IMR-90 (cell line): ENCODE measurements at regions not wholly inside any gene's neighbourhood (a gene's known extent, or its start where the extent isn't known, plus 50 kb on each side); places are given as distances from the start of the nearest gene placed in this dataset.

ENCODE experiments used
- ATAC-seq: fragments of 200-7000 bp; cut with Tn5 transposase; 2 replicates; pipeline ENCODE4 v1.9.1; 2020; ENCODE audit warnings: low read depth, mild to moderate bottlenecking, moderate library complexity
- BruUV-seq: library from RNA; stranded (reverse); fragments of 400-500 nt; replicated peaks from 2 replicates; lab custom pipeline; 2021; lab: Mats Ljungman, UMichigan
- CTCF ChIA-PET: fragments of 300-600 bp; formaldehyde crosslinking; extraction: SDS; loops from one replicate; lab custom pipeline; 2021; ENCODE audit warnings: antibody characterized with exemption; lab: Yijun Ruan, JAX
- POLR2A ChIA-PET: fragments of 300-600 bp; sonication (Branson Sonifier 250); formaldehyde crosslinking; loops from one replicate; lab custom pipeline; 2022; ENCODE audit warnings: antibody characterized with exemption; ENCODE audit not compliant: unreplicated experiment; lab: Charles Lee
- DNase-seq: peaks from one replicate; pipeline ENCODE4 v3.0.0; 2013
- H2AFZ ChIP-seq: replicated peaks from 2 replicates; pipeline ENCODE3; 2013; ENCODE audit warnings: low read length, mild to moderate bottlenecking; ENCODE audit not compliant: poor library complexity
- H2AK5ac ChIP-seq: 2 replicates; pipeline ENCODE4 v1.6.1; 2013; ENCODE audit warnings: low read depth, low read length, inconsistent platforms
- H2AK9ac ChIP-seq: replicated peaks from 2 replicates; pipeline ENCODE3; 2013; ENCODE audit warnings: mild to moderate bottlenecking, low read depth, low read length, moderate library complexity; ENCODE audit not compliant: poor library complexity
- H2BK120ac ChIP-seq: 2 replicates; pipeline ENCODE4 v1.6.1; 2013; ENCODE audit warnings: low read depth, low read length, inconsistent platforms
- H2BK15ac ChIP-seq: 3 replicates; pipeline ENCODE4 v1.6.1; 2013; ENCODE audit warnings: low read depth, low read length, inconsistent platforms
- H2BK20ac ChIP-seq: 2 replicates; pipeline ENCODE4 v1.6.1; 2013; ENCODE audit warnings: low read depth, mild to moderate bottlenecking, inconsistent platforms, low read length, moderate library complexity
- H2BK5ac ChIP-seq: 2 replicates; pipeline ENCODE4 v1.6.1; 2013; ENCODE audit warnings: mild to moderate bottlenecking, low read depth, low read length, inconsistent platforms; ENCODE audit not compliant: poor library complexity, severe bottlenecking
- H3K14ac ChIP-seq: replicated peaks from 2 replicates; pipeline ENCODE4 v1.6.1; 2013; ENCODE audit warnings: low read depth, low read length, inconsistent platforms
- H3K18ac ChIP-seq: 2 replicates; pipeline ENCODE4 v1.6.1; 2013; ENCODE audit warnings: low read depth, low read length, control low read depth
- H3K23ac ChIP-seq: 2 replicates; pipeline ENCODE4 v1.6.1; 2013; ENCODE audit warnings: low read depth, low read length, inconsistent platforms
- H3K27ac ChIP-seq: 2 replicates; pipeline ENCODE4 v1.5.1; 2013; ENCODE audit warnings: mild to moderate bottlenecking, control low read depth, low read length; ENCODE audit not compliant: insufficient read depth
- H3K27me3 ChIP-seq: 2 replicates; pipeline ENCODE4 v1.6.1; 2013; ENCODE audit warnings: low read length; ENCODE audit not compliant: control insufficient read depth, insufficient read depth
- H3K36me3 ChIP-seq: 2 replicates; pipeline ENCODE4 v1.6.1; 2013; ENCODE audit warnings: low read length, mixed read lengths; ENCODE audit not compliant: control insufficient read depth, insufficient read depth
- H3K4ac ChIP-seq: 2 replicates; pipeline ENCODE4 v1.6.1; 2013; ENCODE audit warnings: low read depth, low read length, inconsistent platforms
- H3K4me1 ChIP-seq: 2 replicates; pipeline ENCODE4 v1.6.1; 2013; ENCODE audit warnings: low read length, mixed read lengths; ENCODE audit not compliant: control insufficient read depth, insufficient read depth
- H3K4me2 ChIP-seq: 2 replicates; pipeline ENCODE4 v1.6.1; 2013; ENCODE audit warnings: low read depth, mild to moderate bottlenecking, control low read depth, low read length, moderate library complexity
- H3K4me3 ChIP-seq: 2 replicates; pipeline ENCODE4 v1.5.1; 2013; ENCODE audit warnings: low read depth, mild to moderate bottlenecking, control low read depth, low read length, moderate library complexity; ENCODE audit not compliant: insufficient read depth
- H3K56ac ChIP-seq: 2 replicates; pipeline ENCODE4 v1.6.1; 2013; ENCODE audit warnings: low read length, inconsistent platforms; ENCODE audit not compliant: insufficient read depth; ENCODE audit errors: extremely low read depth
- H3K79me1 ChIP-seq, 2 experiments: 2 replicates each; pipeline ENCODE4 v1.6.1; 2013; ENCODE audit warnings: low read length in 2 of 2, inconsistent platforms in 1 of 2, low read depth in 1 of 2
- H3K9ac ChIP-seq: 2 replicates; pipeline ENCODE4 v1.6.1; 2013; ENCODE audit warnings: low read depth, low read length, control low read depth
- H3K9me1 ChIP-seq: 2 replicates; pipeline ENCODE4 v1.6.1; 2013; ENCODE audit warnings: low read length, inconsistent platforms; ENCODE audit not compliant: insufficient read depth
- H3K9me3 ChIP-seq: 2 replicates; pipeline ENCODE4 v1.6.1; 2013; ENCODE audit warnings: low read length; ENCODE audit not compliant: control insufficient read depth, insufficient read depth
- H4K20me1 ChIP-seq: 2 replicates; pipeline ENCODE4 v1.6.1; 2013; ENCODE audit warnings: low read length, inconsistent platforms; ENCODE audit not compliant: insufficient read depth
- H4K5ac ChIP-seq: 2 replicates; pipeline ENCODE4 v1.6.1; 2013; ENCODE audit warnings: mild to moderate bottlenecking, low read depth, low read length, control low read depth
- H4K8ac ChIP-seq, 2 experiments: 2 replicates each; pipeline ENCODE4 v1.6.1; 2013; ENCODE audit warnings: low read depth in 2 of 2, low read length in 2 of 2, control low read depth in 1 of 2, inconsistent platforms in 1 of 2
- H4K91ac ChIP-seq: 2 replicates; pipeline ENCODE4 v1.6.1; 2013; ENCODE audit warnings: low read depth, low read length, inconsistent platforms; ENCODE audit not compliant: insufficient read depth
- BHLHE40 ChIP-seq: fragments of 150-350 bp; IDR thresholded peaks from 2 replicates; pipeline ENCODE4 v1.6.1; 2016; ENCODE audit warnings: mild to moderate bottlenecking, low read depth, low read length
- MAFK ChIP-seq: IDR thresholded peaks from 2 replicates; pipeline ENCODE4 v1.6.1; 2012; ENCODE audit warnings: low read depth, low read length, improper control_type of control experiment
- MXI1 ChIP-seq: IDR thresholded peaks from 2 replicates; pipeline ENCODE4 v1.6.1; 2012; ENCODE audit warnings: low read depth, mild to moderate bottlenecking, low read length, moderate library complexity, borderline replicate concordance
- NFE2L2 ChIP-seq: fragments of 150-350 bp; IDR thresholded peaks from 2 replicates; pipeline ENCODE4 v1.6.1; 2016; ENCODE audit warnings: low read depth, mild to moderate bottlenecking, low read length
- WGBS, 2 experiments: methylation state at CpG; one replicate each; pipeline versions ENCODE4 v1.1.5 to v1.1.7; 2013; ENCODE audit warnings: missing lambda C conversion rate in 2 of 2; ENCODE audit not compliant: insufficient read length in 1 of 2; ENCODE audit errors: extremely low coverage in 2 of 2; 5-methylcytosine and 5-hydroxymethylcytosine counted together
- dilution Hi-C: fragments of 300-500 bp; cut with HindIII; formaldehyde crosslinking; loops from one replicate; pipeline ENCODE4 v1.14.3; 2018; ENCODE audit warnings: low sequenced_read_pairs; ENCODE audit not compliant: unreplicated experiment
- in situ Hi-C: fragments of 300-500 bp; cut with MboI; formaldehyde crosslinking; loops from 3 replicates; pipeline ENCODE4 v1.14.3; 2019; ENCODE audit warnings: low sequenced_read_pairs, inconsistent platforms, mixed read lengths
- intact Hi-C: fragments of 100-400 bp; cut with micrococcal nuclease; formaldehyde crosslinking; loops from 2 replicates; pipeline ENCODE4 v1.10.0; 2022

- TF ChIP-seq MXI1 (no peak), BHLHE40 (no peak), NFE2L2 (no peak), MAFK (no peak)
- dilution Hi-C loops (no loop called here), intact Hi-C loops (no loop called here), in situ Hi-C loops (no loop called here)
- Histone ChIP-seq H3K4me1 (no peaks in the 10 kb centered on the region), H3K23ac (no peak overlapping the region), H3K27ac (no peak overlapping the region), H3K14ac (no peak overlapping the region), H2BK5ac (no peak overlapping the region), H3K9me3 (no peaks in the 10 kb centered on the region), H2AK9ac (no peak overlapping the region), H2AK5ac (no peak overlapping the region), H2AFZ (no peak overlapping the region), H2BK120ac (no peak overlapping the region), H4K91ac (no peak overlapping the region), H4K20me1 (no peaks in the 10 kb centered on the region), H3K4me3 (no peak overlapping the region), H3K56ac (no peak overlapping the region), H3K9me1 (no peaks in the 10 kb centered on the region), H3K4ac (no peak overlapping the region), H3K18ac (no peak overlapping the region), H3K79me1 (no peaks in the 10 kb centered on the region), H2BK15ac (no peak overlapping the region), H3K36me3 (no peaks in the 10 kb centered on the region), H3K9ac (no peak overlapping the region), H3K4me2 (no peak overlapping the region), H4K5ac (no peak overlapping the region), H2BK20ac (no peak overlapping the region), H4K8ac (no peak overlapping the region), H3K27me3 (no peaks in the 10 kb centered on the region)
- BruUV-seq = no TSS peak
- no CpG with 5 or more reads among the region's 6 CpGs for WGBS, 2 experiments
- ChIA-PET CTCF (no interaction called here), POLR2A (no interaction called here)
- ATAC-seq (no peak), DNase-seq (no peak)
Observed at GRCh38 chr4:163600727-163601126, 106.2 kb downstream of the TMA16 start.
